Thyroid gland (tissue), 4 donors: ENCODE measurements at regions not wholly inside any gene's neighbourhood (a gene's known extent, or its start where the extent isn't known, plus 50 kb on each side); places are given as distances from the start of the nearest gene placed in this dataset.

Source experiments
- POLR2A ChIP-seq, 2 donors: fragments of 450-650 bp; IDR thresholded peaks; one replicate each; pipeline ENCODE4 v1.6.1; 2017; ENCODE audit warnings: antibody characterized with exemption in 2 of 2, mild to moderate bottlenecking in 2 of 2, moderate library complexity in 1 of 2
- TF ChIP-seq, protein P1 (sequence below), 6 experiments: fragments of 200-600 bp in 3 of 6; fragments of 450-650 bp in 3 of 6; sonication (generic) in 3 of 6; IDR thresholded peaks; one replicate each; pipeline ENCODE4 v1.5.1; 2016 to 2019; ENCODE audit warnings: antibody characterized with exemption in 6 of 6, mild to moderate bottlenecking in 2 of 6, inconsistent platforms in 1 of 6, moderate library complexity in 1 of 6

DNA sequence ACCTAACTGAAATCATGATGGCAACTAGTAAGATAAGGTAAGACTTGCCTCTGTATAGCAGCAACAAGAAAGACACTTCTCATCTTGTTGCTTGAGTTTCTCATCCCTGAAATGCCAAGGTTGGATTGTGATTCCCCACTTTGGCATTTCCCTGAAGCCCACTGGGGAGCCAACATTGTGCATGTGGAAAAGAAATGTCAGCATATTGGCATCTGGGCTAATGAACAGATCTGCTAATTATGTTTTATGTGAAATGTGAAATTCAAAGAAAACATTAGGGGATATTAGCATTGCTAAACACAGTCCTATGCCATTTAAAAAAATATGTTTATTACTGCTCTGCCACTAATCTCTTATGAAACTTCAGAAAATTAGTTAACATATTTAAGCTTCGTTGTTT is 126.3 kb upstream of the PCSK2 start:
- TF ChIP-seq, protein P1, sequence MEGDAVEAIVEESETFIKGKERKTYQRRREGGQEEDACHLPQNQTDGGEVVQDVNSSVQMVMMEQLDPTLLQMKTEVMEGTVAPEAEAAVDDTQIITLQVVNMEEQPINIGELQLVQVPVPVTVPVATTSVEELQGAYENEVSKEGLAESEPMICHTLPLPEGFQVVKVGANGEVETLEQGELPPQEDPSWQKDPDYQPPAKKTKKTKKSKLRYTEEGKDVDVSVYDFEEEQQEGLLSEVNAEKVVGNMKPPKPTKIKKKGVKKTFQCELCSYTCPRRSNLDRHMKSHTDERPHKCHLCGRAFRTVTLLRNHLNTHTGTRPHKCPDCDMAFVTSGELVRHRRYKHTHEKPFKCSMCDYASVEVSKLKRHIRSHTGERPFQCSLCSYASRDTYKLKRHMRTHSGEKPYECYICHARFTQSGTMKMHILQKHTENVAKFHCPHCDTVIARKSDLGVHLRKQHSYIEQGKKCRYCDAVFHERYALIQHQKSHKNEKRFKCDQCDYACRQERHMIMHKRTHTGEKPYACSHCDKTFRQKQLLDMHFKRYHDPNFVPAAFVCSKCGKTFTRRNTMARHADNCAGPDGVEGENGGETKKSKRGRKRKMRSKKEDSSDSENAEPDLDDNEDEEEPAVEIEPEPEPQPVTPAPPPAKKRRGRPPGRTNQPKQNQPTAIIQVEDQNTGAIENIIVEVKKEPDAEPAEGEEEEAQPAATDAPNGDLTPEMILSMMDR (IDR thresholded peaks at IDR 0.05): no peak
- no peak for TF ChIP-seq POLR2A (IDR thresholded peaks at IDR 0.05)
